SH-SY5Y (cell line): ENCODE measurements at regions not wholly inside any gene's neighbourhood (a gene's known extent, or its start where the extent isn't known, plus 50 kb on each side); places are given as distances from the start of the nearest gene placed in this dataset.

ENCODE experiments used
- GATA2 ChIP-seq: IDR thresholded peaks from 2 replicates; pipeline ENCODE4 v1.6.1; 2011; ENCODE audit warnings: mild to moderate bottlenecking, low read depth, low read length
- GATA3 ChIP-seq: IDR thresholded peaks from 2 replicates; pipeline ENCODE4 v1.6.1; 2011; ENCODE audit warnings: low read depth, mild to moderate bottlenecking, low read length, moderate library complexity

GRCh38 chr1:199508072-199508471, 519.4 kb upstream of the NR5A2 start:
- TF ChIP-seq GATA2 (no peak), GATA3 (no peak)

- TF ChIP-seq GATA2: no peak
- no peak for TF ChIP-seq GATA3
These were observed 518.9 kb upstream of the NR5A2 start for GRCh38 chr1:199508653-199509052.

GRCh38 chr1:199509456-199509855, 518.1 kb upstream of the NR5A2 start:
- TF ChIP-seq GATA3 (no peak), GATA2 (no peak)

GRCh38 chr1:199510314-199510713, 517.2 kb upstream of the NR5A2 start:
- TF ChIP-seq GATA2: no peak
- no peak for TF ChIP-seq GATA3

GRCh38 chr1:199512037-199512710, 515.3 kb upstream of the NR5A2 start:
- TF ChIP-seq GATA3 (no peak), GATA2 (no peak)

GRCh38 chr1:199515261-199515660, 512.2 kb upstream of the NR5A2 start:
- TF ChIP-seq GATA2 (no peak), GATA3 (no peak)

GRCh38 chr1:199522338-199522737, 505.2 kb upstream of the NR5A2 start:
- TF ChIP-seq GATA3 (no peak), GATA2 (no peak)

- TF ChIP-seq GATA2 (no peak), GATA3 (no peak)
These were observed 504.6 kb upstream of the NR5A2 start for GRCh38 chr1:199522936-199523335.

- no peak for TF ChIP-seq GATA3
- no peak for TF ChIP-seq GATA2
These were observed 498.2 kb upstream of the NR5A2 start for GRCh38 chr1:199529324-199529723.

- TF ChIP-seq GATA2: no peak
- TF ChIP-seq GATA3: no peak
These were observed 481.7 kb upstream of the NR5A2 start for GRCh38 chr1:199545780-199546179.

GRCh38 chr1:199546323-199546722, 481.2 kb upstream of the NR5A2 start:
- TF ChIP-seq GATA3: no peak
- TF ChIP-seq GATA2: no peak

GRCh38 chr1:199549421-199549820, 478.1 kb upstream of the NR5A2 start:
- TF ChIP-seq GATA3: no peak

GRCh38 chr1:199550199-199551065, 477.1 kb upstream of the NR5A2 start:
- TF ChIP-seq GATA3: no peak
- TF ChIP-seq GATA2: no peak

GRCh38 chr1:199551967-199552565, 475.4 kb upstream of the NR5A2 start:
- TF ChIP-seq GATA3 (no peak), GATA2 (no peak)

GRCh38 chr1:199553104-199553503, 474.4 kb upstream of the NR5A2 start:
- no peak for TF ChIP-seq GATA3
- TF ChIP-seq GATA2: no peak
